K562 (cell line): ENCODE measurements at regions not wholly inside any gene's neighbourhood (a gene's known extent, or its start where the extent isn't known, plus 50 kb on each side); places are given as distances from the start of the nearest gene placed in this dataset.

ENCODE experiments used
- ATAC-seq: fragments of 200-7000 bp; cut with Tn5 transposase; 3 replicates; pipeline ENCODE4 v1.9.1; 2020; ENCODE audit warnings: moderate library complexity
- BruUV-seq: library from RNA; stranded (reverse); fragments of 400-500 nt; replicated peaks from 2 replicates; lab custom pipeline; 2021; lab: Mats Ljungman, UMichigan
- CTCF ChIA-PET: fragments of 300-600 bp; formaldehyde crosslinking; extraction: SDS; loops from one replicate; lab custom pipeline; 2021; ENCODE audit warnings: low intra/inter-chr PET ratio; lab: Yijun Ruan, JAX
- POLR2A ChIA-PET: fragments of 300-600, 350-650 bp; sonication (Branson Sonifier 250); formaldehyde crosslinking; extraction: SDS; loops from one replicate; lab custom pipeline; 2021; ENCODE audit warnings: antibody characterized with exemption, inconsistent platforms; lab: Yijun Ruan, JAX
- DNase-seq, 4 experiments: peaks; one replicate each; pipeline versions ENCODE4 v3.0.0 to v3.0.0-alpha.2; 2011 to 2018; ENCODE audit warnings: low spot score in 3 of 4, mixed read lengths in 3 of 4; ENCODE audit errors: extremely low read depth in 1 of 4
- FAIRE-seq: peaks from 2 replicates; lab custom pipeline; 2011; peaks lifted over from hg19 to GRCh38; lab: Jason Lieb, UNC
- H2AFZ ChIP-seq: 2 replicates; pipeline ENCODE4 v1.6.0; 2011; ENCODE audit warnings: low read depth, low read length, control low read depth, inconsistent platforms
- H3K27ac ChIP-seq: fragments of 200-600 bp; 3 replicates; pipeline ENCODE4 v1.8.0; 2011; ENCODE audit warnings: low read depth, mild to moderate bottlenecking, control low read depth, inconsistent platforms, low read length, moderate library complexity, mixed read lengths; ENCODE audit errors: extremely low read depth
- H3K27me3 ChIP-seq, 2 experiments: fragments of 300-600 bp in 1 of 2; 2 replicates in 1 of 2; 3 replicates in 1 of 2; pipeline versions ENCODE4 v1.6.0 to v1.8.0; 2011; ENCODE audit warnings: inconsistent platforms in 2 of 2, low read length in 2 of 2, mild to moderate bottlenecking in 1 of 2, mixed read lengths in 1 of 2, moderate library complexity in 1 of 2; ENCODE audit not compliant: control insufficient read depth in 2 of 2, insufficient read depth in 2 of 2
- H3K36me3 ChIP-seq: fragments of 300-600 bp; 3 replicates; pipeline ENCODE4 v1.8.0; 2011; ENCODE audit warnings: mild to moderate bottlenecking, low read length, inconsistent platforms; ENCODE audit not compliant: control insufficient read depth, insufficient read depth
- H3K4me1 ChIP-seq, 2 experiments: fragments of 200-600 bp in 1 of 2; replicated peaks in 1 of 2; 2 replicates in 1 of 2; 3 replicates in 1 of 2; pipeline versions ENCODE4 v1.5.1 to v1.8.0; 2011; ENCODE audit warnings: inconsistent platforms in 2 of 2, low read length in 2 of 2, mild to moderate bottlenecking in 1 of 2, mixed read lengths in 1 of 2, moderate library complexity in 1 of 2; ENCODE audit not compliant: control insufficient read depth in 2 of 2, insufficient read depth in 2 of 2
- H3K4me2 ChIP-seq: 2 replicates; pipeline ENCODE4 v1.6.1; 2011; ENCODE audit warnings: low read length, control low read depth, inconsistent platforms, mixed read lengths; ENCODE audit not compliant: insufficient read depth
- H3K4me3 ChIP-seq: fragments of 200-600 bp; sonication (generic), shearing (Covaris generic); 2 replicates; pipeline ENCODE4 v1.5.1; 2016; ENCODE audit warnings: control low read depth, inconsistent platforms
- H3K79me2 ChIP-seq: fragments of 200-600 bp; 3 replicates; pipeline ENCODE4 v1.8.0; 2011; ENCODE audit warnings: low read length, inconsistent platforms; ENCODE audit not compliant: control insufficient read depth, insufficient read depth
- H3K9ac ChIP-seq, 2 experiments: 2 replicates each; pipeline versions ENCODE4 v1.6.0 to v1.6.1; 2011; ENCODE audit warnings: low read depth in 2 of 2, low read length in 2 of 2, control low read depth in 1 of 2, inconsistent platforms in 1 of 2, mild to moderate bottlenecking in 1 of 2, mixed read lengths in 1 of 2; ENCODE audit not compliant: insufficient read depth in 1 of 2
- H3K9me1 ChIP-seq: one replicate; pipeline ENCODE4 v1.6.0; 2011; ENCODE audit warnings: inconsistent platforms, mild to moderate bottlenecking, low read length, moderate library complexity; ENCODE audit not compliant: control insufficient read depth, insufficient read depth
- H3K9me3 ChIP-seq: replicated peaks from 2 replicates; pipeline ENCODE4 v1.5.1; 2011; ENCODE audit warnings: low read depth, low read length, inconsistent platforms; ENCODE audit not compliant: control insufficient read depth, insufficient read depth
- H4K20me1 ChIP-seq: replicated peaks from 2 replicates; pipeline ENCODE4 v1.6.1; 2011; ENCODE audit warnings: low read length, inconsistent platforms, mixed read lengths; ENCODE audit not compliant: control insufficient read depth, insufficient read depth
- BRD4 ChIP-seq: fragments of 200-600 bp; sonication (generic); IDR thresholded peaks from 2 replicates; pipeline ENCODE4 v1.6.1; 2017; ENCODE audit warnings: inconsistent platforms
- GTF2E2 ChIP-seq: fragments of 200-800 bp; sonication (Bioruptor generic); IDR thresholded peaks from 2 replicates; pipeline ENCODE4 v1.6.1; 2016; ENCODE audit warnings: missing genetic modification characterization, missing compliant biosample characterization
- MECOM ChIP-seq: fragments of 250-450 bp; sonication (Bioruptor Pico); IDR thresholded peaks from 2 replicates; pipeline ENCODE4 v1.8.0; 2022; ENCODE audit warnings: inconsistent platforms
- RBM39 ChIP-seq: fragments of 200-400 bp; formaldehyde crosslinking; optimal IDR thresholded peaks from 2 replicates; pipeline ENCODE3; 2018; ENCODE audit warnings: low read depth, low read length
- TEAD4 ChIP-seq, 2 experiments: sonication (generic) in 1 of 2; formaldehyde crosslinking in 1 of 2; IDR thresholded peaks; 2 replicates each; pipeline versions ENCODE4 v1.6.1 to v1.8.0; 2012 to 2022; ENCODE audit warnings: borderline replicate concordance in 1 of 2, inconsistent platforms in 1 of 2, low read length in 1 of 2, mild to moderate bottlenecking in 1 of 2, missing genetic modification reagents in 1 of 2
- ZC3H11A ChIP-seq: IDR thresholded peaks from 2 replicates; pipeline ENCODE4 v1.6.1; 2012; ENCODE audit warnings: low read depth, low read length, improper control_type of control experiment
- WGBS: fragments of 100-300 bp; shearing (Covaris generic); methylation state at CpG from one replicate; pipeline ENCODE4 v1.1.6; 2016; ENCODE audit warnings: low coverage, mixed read lengths; ENCODE audit not compliant: insufficient coverage; ENCODE audit errors: missing lambda C conversion rate; 5-methylcytosine and 5-hydroxymethylcytosine counted together
- in situ Hi-C: fragments of 300-500 bp; cut with MboI; formaldehyde crosslinking; loops from 4 replicates; pipeline ENCODE4 v1.15.0; 2018; ENCODE audit warnings: inconsistent platforms, mixed read lengths
- intact Hi-C: fragments of 100-400 bp; cut with micrococcal nuclease; formaldehyde crosslinking; loops from 2 replicates; pipeline ENCODE4 v1.14.2; 2022
- TF ChIP-seq, protein P1 (sequence below): IDR thresholded peaks from 2 replicates; pipeline ENCODE4 v1.6.1; 2012; ENCODE audit warnings: low read depth, low read length, improper control_type of control experiment, borderline replicate concordance
- TF ChIP-seq, protein P2 (sequence below): sonication (generic); formaldehyde crosslinking; IDR thresholded peaks from 2 replicates; pipeline ENCODE4 v1.8.1; 2023; ENCODE audit warnings: mild to moderate bottlenecking, missing genetic modification reagents, moderate library complexity
- TF ChIP-seq, protein P3 (sequence below), 2 experiments: IDR thresholded peaks in 1 of 2; conservative IDR thresholded peaks in 1 of 2; 2 replicates each; pipeline ENCODE4 v1.6.1; 2016; ENCODE audit warnings: low read depth in 2 of 2, mild to moderate bottlenecking in 1 of 2, missing compliant biosample characterization in 1 of 2, missing genetic modification characterization in 1 of 2, moderate library complexity in 1 of 2
- TF ChIP-seq, protein P4 (sequence below): fragments of 250-450 bp; sonication (Bioruptor Pico); IDR thresholded peaks from 2 replicates; pipeline ENCODE4 v1.8.0; 2022; ENCODE audit warnings: inconsistent platforms, mild to moderate bottlenecking, moderate library complexity, borderline replicate concordance
- TF ChIP-seq, protein P5 (sequence below): fragments of 250-450 bp; sonication (Bioruptor Pico); IDR thresholded peaks from 2 replicates; pipeline ENCODE4 v1.5.1; 2021; ENCODE audit warnings: mild to moderate bottlenecking

DNA sequence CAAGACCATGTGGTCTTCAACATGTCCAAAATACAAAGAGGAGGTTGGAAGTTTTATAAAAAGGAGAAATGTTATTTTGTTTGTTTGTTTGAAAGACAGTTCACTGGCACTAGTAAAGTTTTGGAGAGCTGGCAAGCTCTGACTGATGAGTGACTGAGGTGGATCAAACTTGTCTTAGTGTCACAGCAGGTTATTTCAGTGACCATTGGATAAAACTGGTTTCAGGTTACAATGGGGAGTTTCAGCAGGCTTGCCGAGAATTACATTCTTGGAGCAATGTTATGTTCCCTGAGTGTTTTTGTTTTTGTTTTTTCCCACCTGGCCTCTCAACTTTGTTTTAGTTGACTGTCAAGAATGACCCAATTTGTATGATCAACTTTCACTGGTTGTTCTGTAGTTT is 414.5 kb upstream of the ARHGEF26 start:
- ChIA-PET POLR2A (no interaction called here), CTCF (no interaction called here)
- no peaks in the 10 kb centered on the region for H4K20me1 ChIP-seq
- no peak overlapping the region for H3K27ac ChIP-seq
- DNase-seq = no peak
- H2AFZ ChIP-seq = no peak overlapping the region
- FAIRE-seq = no peak
- ATAC-seq = no peak
- in situ Hi-C loops (no loop called here), intact Hi-C loops (no loop called here)
- H3K4me3 ChIP-seq = no peak overlapping the region
- TF ChIP-seq, protein P1, sequence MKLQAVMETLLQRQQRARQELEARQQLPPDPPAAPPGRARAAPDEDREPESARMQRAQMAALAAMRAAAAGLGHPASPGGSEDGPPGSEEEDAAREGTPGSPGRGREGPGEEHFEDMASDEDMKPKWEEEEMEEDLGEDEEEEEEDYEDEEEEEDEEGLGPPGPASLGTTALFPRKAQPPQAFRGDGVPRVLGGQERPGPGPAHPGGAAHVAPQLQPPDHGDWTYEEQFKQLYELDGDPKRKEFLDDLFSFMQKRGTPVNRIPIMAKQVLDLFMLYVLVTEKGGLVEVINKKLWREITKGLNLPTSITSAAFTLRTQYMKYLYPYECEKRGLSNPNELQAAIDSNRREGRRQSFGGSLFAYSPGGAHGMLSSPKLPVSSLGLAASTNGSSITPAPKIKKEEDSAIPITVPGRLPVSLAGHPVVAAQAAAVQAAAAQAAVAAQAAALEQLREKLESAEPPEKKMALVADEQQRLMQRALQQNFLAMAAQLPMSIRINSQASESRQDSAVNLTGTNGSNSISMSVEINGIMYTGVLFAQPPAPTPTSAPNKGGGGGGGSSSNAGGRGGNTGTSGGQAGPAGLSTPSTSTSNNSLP = no peak
- TF ChIP-seq, protein P2, sequence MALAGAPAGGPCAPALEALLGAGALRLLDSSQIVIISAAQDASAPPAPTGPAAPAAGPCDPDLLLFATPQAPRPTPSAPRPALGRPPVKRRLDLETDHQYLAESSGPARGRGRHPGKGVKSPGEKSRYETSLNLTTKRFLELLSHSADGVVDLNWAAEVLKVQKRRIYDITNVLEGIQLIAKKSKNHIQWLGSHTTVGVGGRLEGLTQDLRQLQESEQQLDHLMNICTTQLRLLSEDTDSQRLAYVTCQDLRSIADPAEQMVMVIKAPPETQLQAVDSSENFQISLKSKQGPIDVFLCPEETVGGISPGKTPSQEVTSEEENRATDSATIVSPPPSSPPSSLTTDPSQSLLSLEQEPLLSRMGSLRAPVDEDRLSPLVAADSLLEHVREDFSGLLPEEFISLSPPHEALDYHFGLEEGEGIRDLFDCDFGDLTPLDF = no peak
- TF ChIP-seq, protein P3, sequence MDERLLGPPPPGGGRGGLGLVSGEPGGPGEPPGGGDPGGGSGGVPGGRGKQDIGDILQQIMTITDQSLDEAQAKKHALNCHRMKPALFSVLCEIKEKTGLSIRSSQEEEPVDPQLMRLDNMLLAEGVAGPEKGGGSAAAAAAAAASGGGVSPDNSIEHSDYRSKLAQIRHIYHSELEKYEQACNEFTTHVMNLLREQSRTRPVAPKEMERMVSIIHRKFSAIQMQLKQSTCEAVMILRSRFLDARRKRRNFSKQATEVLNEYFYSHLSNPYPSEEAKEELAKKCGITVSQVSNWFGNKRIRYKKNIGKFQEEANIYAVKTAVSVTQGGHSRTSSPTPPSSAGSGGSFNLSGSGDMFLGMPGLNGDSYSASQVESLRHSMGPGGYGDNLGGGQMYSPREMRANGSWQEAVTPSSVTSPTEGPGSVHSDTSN (CRISPR knock-in tag; IDR thresholded peaks at IDR 0.05; ENCODE audit: low read depth) = no peak
- TF ChIP-seq, protein P3 (tag; conservative IDR thresholded peaks at IDR 0.05; ENCODE audit: low read depth) = no peak
- TF ChIP-seq, protein P4, sequence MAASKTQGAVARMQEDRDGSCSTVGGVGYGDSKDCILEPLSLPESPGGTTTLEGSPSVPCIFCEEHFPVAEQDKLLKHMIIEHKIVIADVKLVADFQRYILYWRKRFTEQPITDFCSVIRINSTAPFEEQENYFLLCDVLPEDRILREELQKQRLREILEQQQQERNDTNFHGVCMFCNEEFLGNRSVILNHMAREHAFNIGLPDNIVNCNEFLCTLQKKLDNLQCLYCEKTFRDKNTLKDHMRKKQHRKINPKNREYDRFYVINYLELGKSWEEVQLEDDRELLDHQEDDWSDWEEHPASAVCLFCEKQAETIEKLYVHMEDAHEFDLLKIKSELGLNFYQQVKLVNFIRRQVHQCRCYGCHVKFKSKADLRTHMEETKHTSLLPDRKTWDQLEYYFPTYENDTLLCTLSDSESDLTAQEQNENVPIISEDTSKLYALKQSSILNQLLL (CRISPR knock-in tag) = no peak
- TF ChIP-seq TEAD4 (IDR thresholded peaks at IDR 0.05; ENCODE audit: low read length) = no peak
- TF ChIP-seq TEAD4 (CRISPR knock-in tag; IDR thresholded peaks at IDR 0.05; ENCODE audit: borderline replicate concordance) = no peak
- no peak for TF ChIP-seq ZC3H11A
- TF ChIP-seq BRD4 = no peak
- TF ChIP-seq RBM39 = no peak
- TF ChIP-seq, protein P5, sequence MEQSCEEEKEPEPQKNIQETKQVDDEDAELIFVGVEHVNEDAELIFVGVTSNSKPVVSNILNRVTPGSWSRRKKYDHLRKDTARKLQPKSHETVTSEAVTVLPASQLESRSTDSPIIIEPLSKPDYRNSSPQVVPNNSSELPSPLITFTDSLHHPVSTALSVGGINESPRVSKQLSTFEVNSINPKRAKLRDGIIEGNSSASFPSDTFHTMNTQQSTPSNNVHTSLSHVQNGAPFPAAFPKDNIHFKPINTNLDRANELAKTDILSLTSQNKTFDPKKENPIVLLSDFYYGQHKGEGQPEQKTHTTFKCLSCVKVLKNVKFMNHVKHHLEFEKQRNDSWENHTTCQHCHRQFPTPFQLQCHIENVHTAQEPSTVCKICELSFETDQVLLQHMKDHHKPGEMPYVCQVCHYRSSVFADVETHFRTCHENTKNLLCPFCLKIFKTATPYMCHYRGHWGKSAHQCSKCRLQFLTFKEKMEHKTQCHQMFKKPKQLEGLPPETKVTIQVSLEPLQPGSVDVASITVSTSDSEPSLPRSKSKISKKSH (CRISPR knock-in tag) = no peak
- no peak for TF ChIP-seq GTF2E2 (tag)
- TF ChIP-seq MECOM = no peak
- no peak overlapping the region for H3K9ac ChIP-seq
- H3K79me2 ChIP-seq = no peaks in the 10 kb centered on the region
- no TSS peak for BruUV-seq
- H3K4me1 ChIP-seq = no peaks in the 10 kb centered on the region
- H3K9me3 ChIP-seq = no peaks in the 10 kb centered on the region
- no peak overlapping the region for H3K4me2 ChIP-seq
- H3K9me1 ChIP-seq = no peaks in the 10 kb centered on the region
- 0% methylated on average over 1 of the region's 1 CpG for WGBS
- H3K27me3 ChIP-seq = no peaks in the 10 kb centered on the region
- no peaks in the 10 kb centered on the region for H3K36me3 ChIP-seq
